Astrocyte (in vitro differentiated cells and primary cell): ENCODE measurements at regions not wholly inside any gene's neighbourhood (a gene's known extent, or its start where the extent isn't known, plus 50 kb on each side); places are given as distances from the start of the nearest gene placed in this dataset.
A peak's percentile ranks its signal among the peaks of the same experiment; 100 is the strongest.

ENCODE experiments used
- EZH2 ChIP-seq: IDR thresholded peaks from 2 replicates; pipeline ENCODE4 v1.6.1; 2012; ENCODE audit warnings: mild to moderate bottlenecking, low read length, inconsistent platforms; ENCODE audit not compliant: insufficient read depth
- TF ChIP-seq, protein P1 (sequence below): IDR thresholded peaks from 2 replicates; pipeline ENCODE4 v1.5.1; 2011; ENCODE audit warnings: low read depth, mild to moderate bottlenecking, inconsistent platforms, low read length, moderate library complexity; ENCODE audit not compliant: insufficient read depth

DNA sequence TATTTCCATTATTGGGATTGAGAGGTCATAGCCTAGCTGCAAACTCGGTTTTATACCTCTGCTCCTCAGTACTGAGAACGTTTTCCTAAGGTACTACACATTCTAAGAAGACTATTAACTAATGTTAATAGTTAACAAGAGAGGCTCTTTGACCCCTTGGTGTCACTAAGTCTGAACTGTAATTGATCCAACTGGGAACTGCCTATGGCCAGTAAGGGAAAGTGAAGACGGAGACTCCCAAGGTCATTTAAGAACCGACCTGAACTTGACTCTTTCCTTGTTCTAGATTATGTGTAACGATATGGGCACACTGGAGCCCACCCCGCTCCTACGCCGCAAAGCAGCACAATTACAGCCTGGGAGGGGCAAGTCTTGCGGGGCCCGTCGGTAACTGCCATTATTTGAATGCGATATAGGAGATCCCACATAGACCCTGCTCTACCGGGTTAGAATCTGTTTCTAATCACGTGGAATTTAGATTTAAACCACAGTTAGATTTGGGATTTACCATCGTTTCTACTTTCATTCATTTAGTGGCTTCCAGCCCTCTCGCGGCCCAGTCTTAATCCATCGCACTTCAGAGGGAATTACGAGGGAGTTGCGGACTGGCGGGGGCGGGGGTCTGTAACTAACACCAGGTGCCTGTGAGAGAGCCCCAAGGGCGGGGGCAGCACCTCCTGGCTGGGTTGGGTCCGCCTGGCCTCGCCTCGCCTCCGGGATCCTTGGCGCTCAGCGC lies 84.1 kb upstream of the EPB41L3 start:
- TF ChIP-seq, protein P1, sequence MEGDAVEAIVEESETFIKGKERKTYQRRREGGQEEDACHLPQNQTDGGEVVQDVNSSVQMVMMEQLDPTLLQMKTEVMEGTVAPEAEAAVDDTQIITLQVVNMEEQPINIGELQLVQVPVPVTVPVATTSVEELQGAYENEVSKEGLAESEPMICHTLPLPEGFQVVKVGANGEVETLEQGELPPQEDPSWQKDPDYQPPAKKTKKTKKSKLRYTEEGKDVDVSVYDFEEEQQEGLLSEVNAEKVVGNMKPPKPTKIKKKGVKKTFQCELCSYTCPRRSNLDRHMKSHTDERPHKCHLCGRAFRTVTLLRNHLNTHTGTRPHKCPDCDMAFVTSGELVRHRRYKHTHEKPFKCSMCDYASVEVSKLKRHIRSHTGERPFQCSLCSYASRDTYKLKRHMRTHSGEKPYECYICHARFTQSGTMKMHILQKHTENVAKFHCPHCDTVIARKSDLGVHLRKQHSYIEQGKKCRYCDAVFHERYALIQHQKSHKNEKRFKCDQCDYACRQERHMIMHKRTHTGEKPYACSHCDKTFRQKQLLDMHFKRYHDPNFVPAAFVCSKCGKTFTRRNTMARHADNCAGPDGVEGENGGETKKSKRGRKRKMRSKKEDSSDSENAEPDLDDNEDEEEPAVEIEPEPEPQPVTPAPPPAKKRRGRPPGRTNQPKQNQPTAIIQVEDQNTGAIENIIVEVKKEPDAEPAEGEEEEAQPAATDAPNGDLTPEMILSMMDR = no peak
- peak; percentile 20 for TF ChIP-seq EZH2
